NB4 (cell line): ENCODE measurements at regions not wholly inside any gene's neighbourhood (a gene's known extent, or its start where the extent isn't known, plus 50 kb on each side); places are given as distances from the start of the nearest gene placed in this dataset.
A peak's percentile ranks its signal among the peaks of the same experiment; 100 is the strongest.

Experiments used
- DNase-seq: peaks from one replicate; pipeline ENCODE4 v3.0.0; 2010; ENCODE audit warnings: low read depth
- H3K4me3 ChIP-seq: one replicate; pipeline ENCODE4 v1.5.1; 2011; ENCODE audit warnings: mild to moderate bottlenecking, low read depth, low read length, moderate library complexity
- CTCF ChIP-seq: IDR thresholded peaks from one replicate; pipeline ENCODE4 v1.5.1; 2012; ENCODE audit warnings: low read depth, low read length
- MYC ChIP-seq: IDR thresholded peaks from 2 replicates; pipeline ENCODE4 v1.6.1; 2011; ENCODE audit warnings: low read depth, low read length
- POLR2A ChIP-seq: IDR thresholded peaks from 2 replicates; pipeline ENCODE4 v1.6.1; 2011; ENCODE audit warnings: mild to moderate bottlenecking; ENCODE audit not compliant: insufficient read length; ENCODE audit errors: extremely low read depth
- TF ChIP-seq, protein P1 (sequence below): IDR thresholded peaks from 2 replicates; pipeline ENCODE4 v1.6.1; 2011; ENCODE audit warnings: low read depth, low read length

DNA sequence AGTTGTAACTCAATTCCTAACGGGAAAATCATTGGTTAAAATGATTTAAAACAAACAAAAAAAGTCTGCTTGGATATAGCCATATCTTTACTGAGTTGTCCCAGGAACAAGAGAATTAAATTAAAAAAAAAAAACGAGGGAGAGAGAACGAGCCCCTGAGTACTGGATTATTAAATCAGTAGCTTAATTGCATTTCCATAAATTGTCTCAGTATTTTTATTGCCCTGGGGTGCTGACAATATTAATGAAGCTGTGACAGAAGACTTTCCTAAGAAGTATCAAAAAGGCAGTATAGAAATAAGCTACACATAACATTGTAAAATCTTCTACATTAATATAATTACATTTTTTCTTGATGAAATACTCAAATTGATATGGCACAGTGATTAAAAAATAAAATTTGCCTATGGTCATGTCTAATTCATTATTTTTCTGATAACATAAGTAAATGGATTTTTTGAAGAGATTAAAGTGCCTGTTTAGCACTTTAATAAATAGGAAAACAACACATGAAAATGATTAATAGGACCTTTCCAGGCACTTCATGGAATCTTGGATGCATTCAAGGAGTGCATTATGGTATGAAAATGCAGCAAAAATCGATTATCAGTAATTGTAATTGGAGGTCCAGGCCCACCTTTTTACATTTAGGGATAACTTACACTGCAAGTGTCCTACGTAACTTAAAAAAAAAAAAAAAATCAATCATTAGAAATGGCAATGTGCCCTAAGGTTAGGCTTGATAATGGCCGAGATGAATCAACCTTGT lies 2233.4 kb downstream of the ARAP2 start:
- no peak overlapping the region for H3K4me3 ChIP-seq
- no peak for DNase-seq
- TF ChIP-seq POLR2A: no peak
- TF ChIP-seq, protein P1, sequence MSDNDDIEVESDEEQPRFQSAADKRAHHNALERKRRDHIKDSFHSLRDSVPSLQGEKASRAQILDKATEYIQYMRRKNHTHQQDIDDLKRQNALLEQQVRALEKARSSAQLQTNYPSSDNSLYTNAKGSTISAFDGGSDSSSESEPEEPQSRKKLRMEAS: no peak
- no peak for TF ChIP-seq CTCF
- TF ChIP-seq MYC: no peak

DNA sequence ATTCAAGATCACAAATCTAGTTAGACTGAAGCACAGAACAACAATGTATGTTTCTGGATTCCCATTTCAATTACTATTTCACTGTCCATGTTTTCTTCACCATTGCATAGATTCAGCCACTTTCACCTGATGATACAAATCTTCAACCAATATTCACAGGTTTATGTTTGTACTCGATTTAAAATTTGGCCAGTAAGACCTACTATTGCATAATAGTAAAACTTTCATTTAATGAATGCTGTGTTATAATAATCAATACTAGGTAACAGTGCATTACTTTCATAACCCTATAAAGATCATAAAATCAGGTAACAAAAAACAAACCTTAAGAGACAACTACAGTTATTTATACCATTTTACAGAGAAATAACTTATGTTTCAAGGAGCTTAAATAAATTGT lies 2209.1 kb downstream of the ARAP2 start:
- no peak for DNase-seq
- TF ChIP-seq CTCF (no peak), MYC (no peak), POLR2A (no peak)
- TF ChIP-seq, protein P1: no peak

DNA sequence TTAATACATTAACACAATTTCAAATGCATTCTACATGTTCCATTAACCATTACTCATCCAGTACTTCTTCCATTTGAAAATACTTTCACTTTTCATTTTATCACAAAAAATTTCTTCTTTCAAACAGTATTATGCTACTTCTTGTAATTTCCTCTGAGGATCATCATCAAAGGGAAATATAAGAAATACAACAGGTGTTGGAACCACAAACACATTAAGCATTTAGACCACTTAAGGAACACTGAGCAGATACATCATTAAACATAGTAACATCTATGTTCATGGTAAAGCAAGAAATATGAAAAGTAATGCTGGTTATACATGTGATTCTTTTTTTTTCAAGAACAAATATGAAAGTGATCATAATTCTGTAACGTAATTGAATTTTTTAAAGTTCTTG lies 2207.0 kb downstream of the ARAP2 start:
- DNase-seq: no peak
- TF ChIP-seq CTCF (no peak), POLR2A (no peak), MYC (no peak)
- TF ChIP-seq, protein P1: no peak
- H3K4me3 ChIP-seq: no peak overlapping the region

More for the DNA sequence above, 2209.1 kb downstream of the ARAP2 start:
- no peak overlapping the region for H3K4me3 ChIP-seq

- H3K4me3 ChIP-seq: no peak overlapping the region
- TF ChIP-seq, protein P1: no peak
- TF ChIP-seq CTCF (no peak), MYC (no peak), POLR2A (no peak)
These were observed 2204.5 kb downstream of the ARAP2 start for GRCh38 chr4:34039766-34040165.

DNA sequence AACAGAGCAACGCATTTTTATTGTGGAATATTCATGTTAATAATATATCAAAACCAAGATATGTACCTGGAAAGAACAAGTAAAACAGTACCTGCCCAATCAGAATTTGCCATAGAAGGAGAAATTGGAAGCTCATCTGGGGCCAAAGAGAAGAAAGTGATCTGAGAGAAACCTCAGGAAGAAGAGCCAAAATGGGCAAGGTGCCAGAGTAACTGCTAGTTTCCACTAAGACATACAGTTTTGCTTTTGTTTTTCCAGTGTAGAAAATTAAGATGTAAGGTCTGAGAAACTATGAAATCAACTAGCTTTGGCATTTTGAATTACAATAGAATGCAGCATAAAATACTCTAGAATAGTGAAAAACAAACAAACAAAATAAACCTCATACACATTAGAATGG lies 2201.2 kb downstream of the ARAP2 start:
- H3K4me3 ChIP-seq: no peak overlapping the region
- DNase-seq: no peak
- no peak for TF ChIP-seq MYC
- TF ChIP-seq, protein P1: no peak
- TF ChIP-seq POLR2A: no peak
- no peak for TF ChIP-seq CTCF

More at GRCh38 chr4:34039766-34040165, 2204.5 kb downstream of the ARAP2 start:
- no peak for DNase-seq

- TF ChIP-seq MYC (no peak), CTCF (no peak)
- TF ChIP-seq, protein P1: no peak
- DNase-seq: peak; percentile 7
- H3K4me3 ChIP-seq: no peak overlapping the region
These were observed 2197.7 kb downstream of the ARAP2 start for GRCh38 chr4:34046580-34046979.
